Mesendoderm (in vitro differentiated cells): ENCODE measurements at regions not wholly inside any gene's neighbourhood (a gene's known extent, or its start where the extent isn't known, plus 50 kb on each side); places are given as distances from the start of the nearest gene placed in this dataset.

Experiments
- DNase-seq: peaks from one replicate; pipeline ENCODE4 v3.0.0; 2013
- H2AK5ac ChIP-seq: 2 replicates; pipeline ENCODE4 v1.6.1; 2013; ENCODE audit warnings: low read length, inconsistent platforms
- H2BK120ac ChIP-seq: 2 replicates; pipeline ENCODE4 v1.6.1; 2013; ENCODE audit warnings: low read depth, mild to moderate bottlenecking, low read length, moderate library complexity, mixed read lengths
- H2BK15ac ChIP-seq: replicated peaks from 2 replicates; pipeline ENCODE4 v1.6.1; 2013; ENCODE audit warnings: low read depth, mild to moderate bottlenecking, moderate library complexity
- H2BK5ac ChIP-seq: 2 replicates; pipeline ENCODE4 v1.6.1; 2013; ENCODE audit warnings: low read length, inconsistent platforms
- H3K18ac ChIP-seq: 2 replicates; pipeline ENCODE4 v1.6.1; 2013; ENCODE audit warnings: mild to moderate bottlenecking, low read length, mixed read lengths
- H3K23ac ChIP-seq: one replicate; pipeline ENCODE4 v1.6.1; 2013; ENCODE audit warnings: low read length
- H3K27ac ChIP-seq: 2 replicates; pipeline ENCODE4 v1.5.1; 2013; ENCODE audit warnings: low read depth, mild to moderate bottlenecking, inconsistent platforms, low read length, moderate library complexity
- H3K27me3 ChIP-seq: 2 replicates; pipeline ENCODE4 v1.6.1; 2013; ENCODE audit warnings: low read length, control low read depth, mild to moderate bottlenecking, inconsistent platforms; ENCODE audit not compliant: insufficient read depth, poor library complexity
- H3K36me3 ChIP-seq: 2 replicates; pipeline ENCODE4 v1.6.1; 2013; ENCODE audit warnings: low read length, inconsistent platforms; ENCODE audit not compliant: control insufficient read depth, insufficient read depth
- H3K4ac ChIP-seq: one replicate; pipeline ENCODE4 v1.6.1; 2013; ENCODE audit warnings: low read depth, mild to moderate bottlenecking, low read length, moderate library complexity
- H3K4me1 ChIP-seq: 2 replicates; pipeline ENCODE4 v1.6.1; 2013; ENCODE audit warnings: low read depth, low read length, inconsistent platforms; ENCODE audit not compliant: control insufficient read depth
- H3K4me2 ChIP-seq: 2 replicates; pipeline ENCODE4 v1.6.1; 2013; ENCODE audit warnings: low read length
- H3K4me3 ChIP-seq: 2 replicates; pipeline ENCODE4 v1.5.1; 2013; ENCODE audit warnings: mild to moderate bottlenecking, low read length
- H3K56ac ChIP-seq: one replicate; pipeline ENCODE4 v1.6.1; 2013; ENCODE audit warnings: low read length
- H3K79me1 ChIP-seq: 2 replicates; pipeline ENCODE4 v1.6.1; 2013; ENCODE audit warnings: low read length, inconsistent platforms
- H3K79me2 ChIP-seq: 2 replicates; pipeline ENCODE4 v1.6.1; 2013; ENCODE audit warnings: mild to moderate bottlenecking, low read length; ENCODE audit not compliant: control insufficient read depth, insufficient read depth
- H3K9ac ChIP-seq: 2 replicates; pipeline ENCODE4 v1.6.1; 2013; ENCODE audit warnings: low read length, inconsistent platforms
- H4K5ac ChIP-seq: one replicate; pipeline ENCODE4 v1.6.1; 2013; ENCODE audit warnings: low read length
- H4K8ac ChIP-seq: one replicate; pipeline ENCODE4 v1.6.1; 2013; ENCODE audit warnings: low read depth, mild to moderate bottlenecking, control low read depth, low read length, moderate library complexity
- WGBS: extraction: QIAGEN DNeasy Blood & Tissue Kit; methylation state at CpG from one replicate; pipeline ENCODE4 v1.1.7; 2013; ENCODE audit warnings: low lambda C conversion rate, missing lambda C conversion rate; ENCODE audit not compliant: insufficient coverage; ENCODE audit errors: extremely low coverage; 5-methylcytosine and 5-hydroxymethylcytosine counted together

- H3K27ac ChIP-seq: no peak overlapping the region
Observed at GRCh38 chr11:69963533-69964246, 114.4 kb upstream of the ANO1 start.

DNA sequence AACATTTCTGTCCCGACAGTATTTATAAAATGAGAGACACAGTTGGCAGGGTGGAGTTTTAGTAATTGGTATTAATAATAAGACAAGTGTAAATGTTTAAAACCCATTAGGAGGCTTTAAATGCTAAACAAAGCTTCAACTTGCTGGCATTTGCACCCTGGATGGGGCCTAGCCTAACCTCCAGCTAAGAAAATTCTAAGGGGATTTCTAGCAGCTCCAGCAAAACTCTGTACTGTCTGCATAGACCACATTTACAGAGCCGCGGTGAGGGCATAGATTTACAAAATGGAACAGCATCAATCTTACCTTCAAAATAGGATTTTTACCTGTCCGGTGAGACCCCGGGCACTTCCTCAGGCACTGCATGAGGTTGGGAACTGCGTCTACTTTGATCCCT is 113.9 kb upstream of the ANO1 start:
- WGBS: no CpG with 5 or more reads among the region's 6 CpGs

More at GRCh38 chr11:69963533-69964246, 114.4 kb upstream of the ANO1 start:
- H3K79me1 ChIP-seq: no peaks in the 10 kb centered on the region
- peaks cover 3% of the 10 kb centered on the region for H3K4me1 ChIP-seq
- H3K4me2 ChIP-seq: no peak overlapping the region
- no peak overlapping the region for H2BK15ac ChIP-seq
- no peak overlapping the region for H4K8ac ChIP-seq
- no peaks in the 10 kb centered on the region for H3K79me2 ChIP-seq
- peak; percentile 22 for DNase-seq
- H3K23ac ChIP-seq: no peak overlapping the region
- no peaks in the 10 kb centered on the region for H3K36me3 ChIP-seq
- no peak overlapping the region for H3K56ac ChIP-seq
- no CpG with 5 or more reads among the region's 8 CpGs for WGBS
- H2AK5ac ChIP-seq: no peak overlapping the region
- H3K4ac ChIP-seq: no peak overlapping the region
- no peak overlapping the region for H4K5ac ChIP-seq
- no peak overlapping the region for H3K9ac ChIP-seq
- H2BK5ac ChIP-seq: no peak overlapping the region
- no peak overlapping the region for H2BK120ac ChIP-seq
- no peak overlapping the region for H3K18ac ChIP-seq
- H3K27me3 ChIP-seq: no peaks in the 10 kb centered on the region
- no peak overlapping the region for H3K4me3 ChIP-seq

DNA sequence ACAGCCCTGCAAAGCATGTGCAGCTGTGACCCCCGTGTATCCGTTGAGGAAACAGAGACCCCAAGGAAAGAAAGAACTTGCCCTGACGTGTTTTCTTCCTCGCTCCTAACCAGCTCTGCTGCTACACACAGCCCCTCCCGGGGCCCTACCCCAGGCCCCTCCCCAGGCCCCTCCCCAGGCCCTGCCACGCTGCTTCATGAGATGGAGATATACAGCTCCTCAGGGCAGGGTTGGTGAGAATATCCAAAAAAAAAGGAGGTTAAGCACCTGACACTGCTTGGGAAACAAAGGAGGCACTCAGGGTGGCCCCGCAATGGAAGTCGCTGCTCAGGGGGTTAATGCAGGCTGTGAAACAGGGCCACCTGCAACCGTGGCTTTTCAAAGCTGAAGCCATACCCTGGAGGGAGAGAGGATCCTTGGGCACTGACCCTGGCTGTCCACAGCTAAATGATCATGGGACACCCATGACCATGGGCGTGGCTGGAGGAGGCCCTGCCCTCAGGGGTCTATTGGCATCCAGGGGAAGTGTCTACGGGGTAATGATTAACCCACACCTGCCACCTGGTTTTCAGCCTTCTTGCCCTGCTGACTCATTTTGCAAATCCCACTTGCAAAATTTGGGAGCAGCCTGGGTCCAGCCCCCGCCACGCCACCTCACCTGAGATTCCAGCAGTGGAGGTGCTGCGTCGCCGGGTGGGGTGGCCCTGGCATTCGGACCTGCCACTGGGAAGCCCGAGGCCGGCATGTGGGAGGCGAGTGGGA is 112.1 kb upstream of the ANO1 start:
- Histone ChIP-seq H2AK5ac (no peak overlapping the region), H3K4me3 (no peak overlapping the region), H2BK120ac (no peak overlapping the region), H3K23ac (no peak overlapping the region), H3K4ac (no peak overlapping the region), H3K27ac (no peak overlapping the region), H3K9ac (no peak overlapping the region), H3K36me3 (no peaks in the 10 kb centered on the region), H4K8ac (no peak overlapping the region), H2BK5ac (no peak overlapping the region), H3K18ac (no peak overlapping the region), H3K79me1 (no peaks in the 10 kb centered on the region), H4K5ac (no peak overlapping the region), H3K27me3 (no peaks in the 10 kb centered on the region), H3K4me1 (peaks cover 3% of the 10 kb centered on the region), H3K79me2 (no peaks in the 10 kb centered on the region), H3K56ac (no peak overlapping the region), H2BK15ac (no peak overlapping the region), H3K4me2 (no peak overlapping the region)
- no peak for DNase-seq
- no CpG with 5 or more reads among the region's 20 CpGs for WGBS

More for the DNA sequence above, 113.9 kb upstream of the ANO1 start:
- Histone ChIP-seq H3K27ac (no peak overlapping the region), H2BK5ac (no peak overlapping the region), H3K4me3 (no peak overlapping the region), H3K79me1 (no peaks in the 10 kb centered on the region), H3K79me2 (no peaks in the 10 kb centered on the region), H2BK120ac (no peak overlapping the region), H4K8ac (no peak overlapping the region), H3K4ac (no peak overlapping the region), H3K23ac (no peak overlapping the region), H3K56ac (no peak overlapping the region), H2BK15ac (no peak overlapping the region), H3K27me3 (no peaks in the 10 kb centered on the region), H3K9ac (no peak overlapping the region), H3K36me3 (no peaks in the 10 kb centered on the region), H3K18ac (no peak overlapping the region), H3K4me1 (peaks cover 3% of the 10 kb centered on the region), H2AK5ac (no peak overlapping the region), H4K5ac (no peak overlapping the region), H3K4me2 (no peak overlapping the region)
- no peak for DNase-seq

DNA sequence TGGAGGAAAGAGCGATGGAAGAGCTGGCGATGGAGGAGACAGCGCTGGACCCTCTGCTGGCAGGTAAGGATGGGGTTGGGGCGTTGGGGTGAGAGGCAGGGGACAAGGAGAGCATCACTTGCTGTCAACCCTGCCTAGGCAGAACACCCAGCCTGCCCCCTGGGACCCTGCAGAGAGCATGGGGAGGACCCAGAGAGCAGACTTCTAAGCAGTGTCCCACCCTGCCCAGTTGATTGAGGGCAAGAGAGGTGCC is 111.6 kb upstream of the ANO1 start:
- no CpG with 5 or more reads among the region's 4 CpGs for WGBS
- Histone ChIP-seq H3K4ac (no peak overlapping the region), H3K79me1 (no peaks in the 10 kb centered on the region), H3K27ac (no peak overlapping the region), H2AK5ac (no peak overlapping the region), H3K79me2 (no peaks in the 10 kb centered on the region), H4K5ac (no peak overlapping the region), H2BK120ac (no peak overlapping the region), H2BK15ac (no peak overlapping the region), H3K4me3 (no peak overlapping the region), H3K36me3 (no peaks in the 10 kb centered on the region), H3K18ac (no peak overlapping the region), H3K9ac (no peak overlapping the region), H3K4me1 (peaks cover 3% of the 10 kb centered on the region), H3K27me3 (no peaks in the 10 kb centered on the region), H3K4me2 (no peak overlapping the region), H3K23ac (no peak overlapping the region), H3K56ac (no peak overlapping the region), H2BK5ac (no peak overlapping the region), H4K8ac (no peak overlapping the region)
- DNase-seq: no peak

GRCh38 chr11:69966910-69967483 is 111.1 kb upstream of the ANO1 start:
- H2BK5ac ChIP-seq: no peak overlapping the region
- H3K79me1 ChIP-seq: no peaks in the 10 kb centered on the region
- no peak overlapping the region for H4K5ac ChIP-seq
- no peak overlapping the region for H3K23ac ChIP-seq
- H3K27me3 ChIP-seq: no peaks in the 10 kb centered on the region
- H3K18ac ChIP-seq: no peak overlapping the region
- no peaks in the 10 kb centered on the region for H3K36me3 ChIP-seq
- WGBS: no CpG with 5 or more reads among the region's 25 CpGs
- H3K9ac ChIP-seq: no peak overlapping the region
- H3K79me2 ChIP-seq: no peaks in the 10 kb centered on the region
- H4K8ac ChIP-seq: no peak overlapping the region
- H2AK5ac ChIP-seq: no peak overlapping the region
- no peak overlapping the region for H3K4ac ChIP-seq
- DNase-seq: no peak
- H2BK120ac ChIP-seq: no peak overlapping the region
- H2BK15ac ChIP-seq: no peak overlapping the region
- H3K4me1 ChIP-seq: peaks cover 3% of the 10 kb centered on the region
- H3K4me2 ChIP-seq: no peak overlapping the region
- no peak overlapping the region for H3K27ac ChIP-seq
- no peak overlapping the region for H3K56ac ChIP-seq
- no peak overlapping the region for H3K4me3 ChIP-seq
